GM12872 (cell line): ENCODE measurements at regions not wholly inside any gene's neighbourhood (a gene's known extent, or its start where the extent isn't known, plus 50 kb on each side); places are given as distances from the start of the nearest gene placed in this dataset.

Experiments used
- CTCF ChIP-seq: IDR thresholded peaks from 3 replicates; pipeline ENCODE4 v1.5.1; 2011; ENCODE audit warnings: low read depth, mild to moderate bottlenecking, low read length, moderate library complexity; ENCODE audit not compliant: insufficient read depth

DNA sequence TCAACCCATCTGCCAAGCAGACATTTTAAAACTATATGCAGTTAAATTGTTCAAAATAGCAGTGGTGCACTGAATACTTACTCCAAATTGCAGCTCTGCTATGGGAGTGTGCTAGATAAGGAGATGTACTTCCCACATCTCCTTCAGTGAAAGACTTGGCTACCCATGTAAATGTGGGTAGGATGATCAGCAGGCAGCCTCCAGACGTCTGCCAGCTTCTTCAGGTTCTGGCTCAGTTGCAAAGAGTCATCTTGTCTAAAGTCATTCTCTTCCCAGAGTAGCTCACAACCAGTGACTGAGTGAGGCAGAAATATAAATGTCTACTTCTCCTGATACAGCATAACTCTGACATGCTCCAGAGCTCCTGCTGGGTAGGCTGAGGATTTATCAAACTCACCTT is 1050.0 kb upstream of the CDH10 start:
- TF ChIP-seq CTCF: no peak

- no peak for TF ChIP-seq CTCF
Measured at GRCh38 chr5:25688156-25688555, 1043.4 kb upstream of the CDH10 start.

- TF ChIP-seq CTCF: no peak
Measured at GRCh38 chr5:25669645-25670401, 1025.0 kb upstream of the CDH10 start.

GRCh38 chr5:25662610-25663009 is 1017.8 kb upstream of the CDH10 start:
- TF ChIP-seq CTCF: no peak

GRCh38 chr5:25649628-25650265 is 1005.0 kb upstream of the CDH10 start:
- no peak for TF ChIP-seq CTCF

DNA sequence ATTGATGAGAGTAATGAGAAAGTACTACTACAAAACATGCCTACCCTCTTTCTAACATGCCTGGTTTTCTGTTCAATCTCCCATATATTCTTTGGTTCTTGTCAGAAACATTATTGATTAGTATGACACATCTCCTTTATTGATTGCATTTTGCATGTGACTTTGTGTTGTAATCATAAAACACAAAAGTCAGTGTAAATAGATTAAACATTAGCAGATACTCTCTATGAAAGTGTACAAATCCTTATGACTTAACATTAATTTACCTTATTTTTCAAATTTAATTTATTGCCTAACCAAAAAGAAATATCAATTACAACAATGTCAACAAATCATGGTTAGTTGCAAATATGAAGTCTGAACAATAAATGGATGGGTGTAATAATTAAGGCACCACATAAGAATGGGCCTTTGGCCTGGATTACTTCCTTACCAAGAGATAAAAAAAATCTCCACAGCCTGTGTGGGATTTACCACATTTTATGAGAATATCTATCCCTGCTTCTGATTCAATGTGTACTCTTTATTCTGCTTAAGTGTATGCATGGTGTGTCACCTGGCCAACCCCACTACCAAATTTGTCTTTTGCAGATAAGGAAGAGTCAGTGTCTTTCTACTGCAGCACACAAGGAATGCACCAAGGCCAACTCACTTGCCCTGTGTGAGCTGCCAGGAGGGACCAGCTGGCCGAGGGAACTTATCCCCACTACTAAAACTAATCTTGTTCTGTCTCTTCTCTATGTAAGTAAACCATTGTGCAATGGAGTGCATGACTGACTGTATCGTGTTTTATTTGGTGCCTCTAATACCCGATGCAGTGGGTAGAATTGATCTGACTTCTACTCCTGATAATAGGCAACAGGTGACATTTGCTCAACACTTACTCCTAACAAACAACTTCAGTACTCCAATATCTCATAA is 1001.9 kb upstream of the CDH10 start:
- no peak for TF ChIP-seq CTCF

DNA sequence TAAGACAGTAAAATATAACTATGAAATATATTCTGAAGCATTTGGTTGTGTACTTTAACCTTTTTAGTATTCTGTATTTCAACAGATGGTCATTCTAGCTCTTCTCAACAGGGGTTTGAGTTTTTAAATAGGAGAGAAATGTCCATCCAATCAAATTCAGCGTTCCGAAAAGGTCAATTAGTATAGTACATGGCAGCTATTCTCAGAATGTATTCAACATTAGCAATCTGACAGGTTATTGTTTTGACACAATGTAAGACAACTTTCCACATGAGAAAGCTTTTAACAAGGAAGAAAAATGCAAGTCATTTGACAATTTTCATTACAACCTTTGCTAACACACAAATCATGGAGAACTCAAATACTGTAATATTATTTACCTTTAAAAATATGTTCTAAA is 996.3 kb upstream of the CDH10 start:
- no peak for TF ChIP-seq CTCF
